Esophagus squamous epithelium (tissue), 5 donors: ENCODE measurements at regions not wholly inside any gene's neighbourhood (a gene's known extent, or its start where the extent isn't known, plus 50 kb on each side); places are given as distances from the start of the nearest gene placed in this dataset.

Experiments
- DNase-seq: peaks from one replicate; lab custom pipeline; 2025; lab: John Stamatoyannopoulos, UW
- H3K27ac ChIP-seq, 4 donors: fragments of 200-600 bp; sonication (generic); one replicate each; pipeline ENCODE4 v1.5.1; 2016 to 2019; ENCODE audit warnings: mild to moderate bottlenecking in 1 of 4
- H3K27me3 ChIP-seq, 4 donors: fragments of 200-600 bp; sonication (generic); 1 replicate in 3 of 4; 2 replicates in 1 of 4; pipeline versions ENCODE4 v1.5.1 to v1.6.0; 2017 to 2021; ENCODE audit warnings: antibody characterized with exemption in 1 of 4
- H3K36me3 ChIP-seq, 3 donors: fragments of 200-600 bp; sonication (generic); one replicate each; pipeline ENCODE4 v1.5.1; 2016 to 2019
- H3K4me1 ChIP-seq, 3 donors: fragments of 200-600 bp; sonication (generic); one replicate each; pipeline ENCODE4 v1.5.1; 2017 to 2019
- H3K4me3 ChIP-seq, 4 donors: fragments of 200-600 bp; sonication (generic); 1 replicate in 3 of 4; 2 replicates in 1 of 4; pipeline ENCODE4 v1.5.1; 2016 to 2019; ENCODE audit warnings: mild to moderate bottlenecking in 2 of 4, moderate library complexity in 1 of 4
- H3K9me3 ChIP-seq, 3 donors: fragments of 200-600 bp; sonication (generic); one replicate each; pipeline ENCODE4 v1.5.1; 2016 to 2019
- CTCF ChIP-seq, 6 experiments: fragments of 450-650 bp in 4 of 6; fragments of 200-600 bp in 2 of 6; sonication (generic) in 2 of 6; IDR thresholded peaks; one replicate each; pipeline ENCODE4 v1.5.1; 2016 to 2019; ENCODE audit warnings: antibody characterized with exemption in 6 of 6, mild to moderate bottlenecking in 4 of 6, moderate library complexity in 4 of 6
- POLR2A ChIP-seq, 4 donors: fragments of 450-650 bp; IDR thresholded peaks; one replicate each; pipeline ENCODE4 v1.6.1; 2017; ENCODE audit warnings: antibody characterized with exemption in 4 of 4, mild to moderate bottlenecking in 4 of 4, moderate library complexity in 3 of 4
- WGBS, 2 donors: methylation state at CpG; one replicate each; pipeline ENCODE4 v1.1.5; 2018; 5-methylcytosine and 5-hydroxymethylcytosine counted together
- intact Hi-C: fragments of 100-400 bp; cut with DNase I; formaldehyde crosslinking; loops from one replicate; pipeline ENCODE4 v1.15.0; 2022
- donor health status: DM: yes; HTN: yes; CAD: no.

GRCh38 chr2:102975996-102976975, 214.5 kb downstream of the TMEM182 start:
- H3K4me1 ChIP-seq, result no peaks in the 10 kb centered on the region
- H3K9me3 ChIP-seq, result no peaks in the 10 kb centered on the region
- no peak overlapping the region for H3K27ac ChIP-seq
- WGBS, 2 donors, result 17 to 18% methylated on average over 8 of the region's 8 CpGs
- peaks cover 0 to 5% (median 0%) of the 10 kb centered on the region in 4 donors for H3K27me3 ChIP-seq
- no peak overlapping the region for H3K4me3 ChIP-seq
- no peak for DNase-seq
- intact Hi-C loops, result no loop called here
- no peaks in the 10 kb centered on the region for H3K36me3 ChIP-seq
- no peak for TF ChIP-seq POLR2A (IDR thresholded peaks at IDR 0.05)
- TF ChIP-seq CTCF (IDR thresholded peaks at IDR 0.05), result peak in 3 of 6 experiments; percentile 19 to 48 (median 28)

DNA sequence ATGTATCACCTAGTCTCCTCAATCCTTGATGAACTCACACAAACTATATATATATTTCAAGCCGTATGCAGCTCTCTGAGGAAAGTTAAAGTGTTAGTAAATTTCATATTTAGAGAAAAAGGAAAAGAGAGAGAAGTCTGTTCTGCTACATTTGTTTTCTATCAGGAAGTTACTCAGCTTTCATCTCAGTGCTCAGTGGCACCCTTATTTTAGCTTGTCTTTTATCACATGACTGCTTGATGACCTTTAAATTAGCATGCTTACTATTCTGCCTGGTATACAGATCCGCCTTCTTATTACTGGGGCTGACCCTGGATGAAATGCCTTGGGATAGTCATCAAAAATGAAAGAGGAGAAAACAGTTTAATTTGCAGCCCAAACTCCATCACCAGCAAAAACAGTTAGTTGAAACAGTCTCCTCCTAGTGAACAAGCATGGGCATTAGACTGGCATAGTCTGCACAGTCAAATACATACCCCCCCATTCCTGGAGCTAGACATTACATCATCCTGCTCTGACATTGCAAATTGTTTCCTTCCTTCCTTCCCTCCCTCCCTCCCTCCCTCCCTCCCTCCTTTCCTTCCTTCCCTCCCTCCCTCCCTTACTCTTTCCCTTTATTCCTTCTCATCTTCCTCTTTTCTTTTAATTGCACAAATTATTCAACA, 215.7 kb downstream of the TMEM182 start:
- H3K27ac ChIP-seq, result no peak overlapping the region
- intact Hi-C loops, result no loop called here
- H3K4me3 ChIP-seq, result no peak overlapping the region
- H3K4me1 ChIP-seq, result no peaks in the 10 kb centered on the region
- no peaks in the 10 kb centered on the region for H3K9me3 ChIP-seq
- 63 to 71% methylated on average over 2 of the region's 2 CpGs for WGBS, 2 donors
- TF ChIP-seq POLR2A (IDR thresholded peaks at IDR 0.05), result no peak
- no peak for TF ChIP-seq CTCF (IDR thresholded peaks at IDR 0.05)
- DNase-seq, result no peak
- peaks cover 0 to 5% (median 0%) of the 10 kb centered on the region in 4 donors for H3K27me3 ChIP-seq
- H3K36me3 ChIP-seq, result no peaks in the 10 kb centered on the region

DNA sequence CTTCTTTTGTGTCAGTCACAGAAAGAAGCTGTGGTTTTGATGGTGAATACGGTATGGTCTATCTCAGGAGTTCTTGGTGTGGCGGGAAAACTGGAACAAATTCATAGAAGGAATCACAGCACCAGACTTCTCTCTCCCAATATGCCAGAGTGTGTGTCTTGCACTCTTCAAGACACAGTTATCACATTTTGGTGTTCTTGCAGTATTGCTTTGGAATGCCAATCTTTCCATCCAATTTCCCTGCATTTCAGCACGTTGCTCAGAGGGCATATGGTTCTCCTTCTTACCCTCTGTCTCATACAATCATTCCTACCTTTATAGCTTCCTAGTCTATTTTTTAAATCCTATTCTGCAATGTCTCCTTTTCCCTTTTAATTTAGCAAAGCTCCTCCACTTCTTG, 216.3 kb downstream of the TMEM182 start:
- no peak for TF ChIP-seq POLR2A (IDR thresholded peaks at IDR 0.05)
- TF ChIP-seq CTCF (IDR thresholded peaks at IDR 0.05), result no peak
- Histone ChIP-seq H3K9me3 (no peaks in the 10 kb centered on the region), H3K36me3 (no peaks in the 10 kb centered on the region), H3K4me1 (no peaks in the 10 kb centered on the region), H3K27me3 (peaks cover 0 to 5% (median 0%) of the 10 kb centered on the region in 4 donors), H3K27ac (no peak overlapping the region), H3K4me3 (no peak overlapping the region)
- WGBS, 2 donors, result 79 to 81% methylated on average over 3 of the region's 3 CpGs
- intact Hi-C loops, result no loop called here
- DNase-seq, result no peak

- 78 to 80% methylated on average over 4 of the region's 4 CpGs for WGBS, 2 donors
- Histone ChIP-seq H3K36me3 (no peaks in the 10 kb centered on the region), H3K4me3 (no peak overlapping the region), H3K27me3 (peaks cover 0 to 5% (median 0%) of the 10 kb centered on the region in 4 donors), H3K9me3 (no peaks in the 10 kb centered on the region), H3K4me1 (no peaks in the 10 kb centered on the region), H3K27ac (no peak overlapping the region)
- TF ChIP-seq CTCF (IDR thresholded peaks at IDR 0.05) (no peak), POLR2A (IDR thresholded peaks at IDR 0.05) (no peak)
- intact Hi-C loops, result no loop called here
- no peak for DNase-seq
These were observed 217.6 kb downstream of the TMEM182 start for GRCh38 chr2:102979429-102979828.

DNA sequence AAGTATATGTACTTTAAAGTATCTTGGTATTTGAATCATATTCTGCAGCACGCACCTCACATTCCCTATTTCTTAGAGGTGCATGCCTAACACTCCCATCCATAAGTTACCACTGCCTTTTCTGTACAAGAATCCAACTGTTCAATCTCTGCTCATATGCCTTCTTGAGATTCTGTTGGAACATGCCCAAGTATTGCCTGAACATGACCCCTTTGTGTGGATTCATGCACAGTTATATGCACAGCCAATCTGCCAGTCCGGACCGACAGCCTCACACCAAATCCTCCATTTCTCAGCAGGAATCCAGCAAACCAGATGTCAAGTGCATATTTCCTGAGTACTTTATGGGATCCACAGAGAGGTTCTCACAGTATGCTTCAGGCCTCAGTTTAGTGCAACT, 222.0 kb downstream of the TMEM182 start:
- Histone ChIP-seq H3K27me3 (peaks cover 0 to 5% (median 0%) of the 10 kb centered on the region in 4 donors), H3K4me3 (no peak overlapping the region), H3K36me3 (no peaks in the 10 kb centered on the region), H3K9me3 (no peaks in the 10 kb centered on the region), H3K27ac (no peak overlapping the region), H3K4me1 (no peaks in the 10 kb centered on the region)
- 51 to 56% methylated on average over 3 of the region's 3 CpGs for WGBS, 2 donors
- DNase-seq, result no peak
- intact Hi-C loops, result no loop called here
- TF ChIP-seq CTCF (IDR thresholded peaks at IDR 0.05), result no peak
- TF ChIP-seq POLR2A (IDR thresholded peaks at IDR 0.05), result no peak
